ENCODE measurements at regions not wholly inside any gene's neighbourhood (a gene's known extent, or its start where the extent isn't known, plus 50 kb on each side); places are given as distances from the start of the nearest gene placed in this dataset.

DNA sequence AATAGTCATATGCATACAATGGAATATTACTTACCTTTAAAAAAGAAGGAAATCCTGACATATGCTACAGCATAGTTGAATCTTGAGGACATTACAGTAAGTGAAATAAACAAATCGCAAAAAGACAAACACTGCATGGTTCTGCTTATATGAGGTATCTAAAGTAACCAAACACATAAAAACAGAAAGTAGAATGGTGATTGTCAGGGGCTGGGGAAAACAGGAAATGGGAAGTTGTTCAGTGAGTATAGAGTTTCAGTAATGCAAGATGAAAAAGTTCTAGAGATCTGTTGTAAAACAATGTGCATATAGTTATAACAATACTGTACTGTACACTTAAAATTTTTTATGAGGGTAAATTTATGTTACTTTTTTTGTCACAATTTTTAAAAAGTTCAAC is 219.4 kb downstream of the KLF5 start:
- DNase-seq, result no peak

DNA sequence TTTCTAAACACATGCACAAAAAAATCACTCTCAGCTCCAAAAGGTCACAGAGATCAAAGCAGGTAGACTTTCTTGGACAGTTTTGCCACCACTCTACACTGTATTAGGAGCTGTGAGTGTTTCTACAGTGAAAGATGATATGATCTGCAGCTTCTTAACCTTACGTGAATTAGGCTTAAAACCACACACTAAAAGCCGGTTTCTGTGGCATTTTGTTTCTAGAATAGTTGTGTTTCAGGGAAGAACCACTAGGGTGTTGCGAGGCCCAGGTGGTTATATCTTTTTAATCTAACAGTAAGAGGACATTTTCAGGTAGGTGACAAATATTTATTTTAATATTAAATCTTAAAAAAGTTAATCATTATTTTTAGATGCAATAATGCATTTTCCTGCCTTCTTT is 216.4 kb downstream of the KLF5 start:
- DNase-seq, result no peak

DNA sequence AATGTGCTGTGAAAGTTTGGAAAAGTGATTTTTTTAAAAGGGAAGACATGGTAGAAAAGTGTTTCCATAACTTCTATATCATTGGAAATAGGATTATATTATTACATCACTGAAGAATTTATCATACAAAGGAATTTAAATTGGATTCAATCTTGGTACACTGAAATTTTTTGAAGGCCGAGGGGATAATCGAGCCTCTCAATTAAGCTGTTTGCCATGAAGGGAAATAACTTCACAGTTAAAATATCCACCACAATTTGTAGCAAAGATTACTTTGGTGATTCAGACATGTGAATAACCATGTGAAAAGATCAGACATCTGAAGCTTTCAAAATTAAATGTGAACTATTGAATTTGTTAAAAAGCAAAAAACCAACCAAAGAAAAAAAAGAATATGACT is 215.3 kb downstream of the KLF5 start:
- no peak for DNase-seq

DNA sequence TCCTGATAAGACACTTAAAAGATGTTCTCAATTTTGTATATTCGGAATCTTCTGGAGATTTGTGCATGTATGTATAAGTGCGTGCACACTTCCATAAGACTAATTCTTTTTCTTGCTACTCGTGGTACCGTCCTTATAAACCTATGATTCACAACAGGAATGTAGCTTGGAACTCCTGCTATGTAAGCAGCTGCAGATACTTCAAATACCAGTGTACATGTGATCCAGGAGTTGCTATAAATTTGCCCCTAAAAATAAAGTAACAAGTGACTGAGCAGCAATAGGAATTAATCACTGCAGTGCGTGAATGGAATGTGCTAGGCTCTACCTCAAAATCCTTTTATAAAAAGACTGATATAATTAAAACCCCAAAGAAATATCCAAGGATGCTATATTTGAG is 214.9 kb downstream of the KLF5 start:
- DNase-seq, result no peak

DNA sequence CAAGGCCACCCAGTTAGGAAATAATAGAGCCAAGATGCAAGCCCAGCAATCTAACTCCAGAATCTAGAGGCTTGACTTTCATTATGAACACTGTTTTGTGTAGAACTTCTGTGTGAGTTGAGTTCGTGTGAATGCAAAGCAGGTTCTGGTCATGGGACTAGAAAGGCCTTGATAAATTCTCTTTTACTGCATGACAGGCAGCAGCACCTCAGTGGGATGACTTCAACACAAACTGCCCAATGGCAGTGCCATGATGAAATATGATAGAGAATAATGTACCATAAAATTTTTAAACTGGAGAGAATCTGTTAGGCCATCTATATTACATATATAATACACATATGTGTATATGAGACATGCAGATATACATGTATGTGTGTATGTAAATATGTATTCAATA is 214.5 kb downstream of the KLF5 start:
- no peak for DNase-seq

DNA sequence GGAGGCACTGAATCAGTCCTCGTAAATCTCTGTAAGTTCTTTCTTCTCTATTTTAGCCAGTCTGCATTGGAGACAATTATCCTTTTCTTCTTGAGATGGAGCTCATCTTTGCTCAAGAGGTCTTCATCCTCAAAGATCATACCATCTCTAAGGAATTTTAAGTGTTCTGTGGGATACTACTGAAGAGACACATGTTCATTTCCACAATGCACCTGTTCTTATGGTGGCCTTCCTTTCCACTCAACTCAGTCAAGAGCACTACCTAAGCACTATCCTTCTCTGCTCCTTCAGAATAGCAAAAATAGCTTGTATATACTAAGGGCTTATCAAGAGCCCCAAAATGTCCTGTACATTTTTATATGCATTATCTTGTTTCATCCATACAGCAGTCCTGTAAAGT is 214.0 kb downstream of the KLF5 start:
- no peak for DNase-seq

DNA sequence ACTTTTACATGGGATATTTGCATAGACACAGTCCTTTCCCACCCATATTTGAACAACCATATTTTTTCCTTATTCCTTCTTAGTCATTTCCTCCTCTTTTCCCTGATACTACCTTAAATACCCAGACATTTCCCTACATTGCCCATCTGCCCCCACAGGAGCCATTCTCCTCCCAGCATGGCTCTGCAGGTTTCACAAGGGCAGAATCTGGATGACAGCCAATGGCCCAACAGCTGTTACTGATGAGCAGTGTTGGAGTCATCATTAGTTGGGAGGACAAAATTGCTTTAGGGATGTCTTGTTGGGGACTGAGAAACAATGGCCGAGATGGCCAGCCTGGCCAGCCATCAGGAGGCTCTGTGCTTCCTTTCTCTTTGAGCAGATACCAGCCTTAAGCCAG is 209.5 kb downstream of the KLF5 start:
- DNase-seq, result no peak

DNA sequence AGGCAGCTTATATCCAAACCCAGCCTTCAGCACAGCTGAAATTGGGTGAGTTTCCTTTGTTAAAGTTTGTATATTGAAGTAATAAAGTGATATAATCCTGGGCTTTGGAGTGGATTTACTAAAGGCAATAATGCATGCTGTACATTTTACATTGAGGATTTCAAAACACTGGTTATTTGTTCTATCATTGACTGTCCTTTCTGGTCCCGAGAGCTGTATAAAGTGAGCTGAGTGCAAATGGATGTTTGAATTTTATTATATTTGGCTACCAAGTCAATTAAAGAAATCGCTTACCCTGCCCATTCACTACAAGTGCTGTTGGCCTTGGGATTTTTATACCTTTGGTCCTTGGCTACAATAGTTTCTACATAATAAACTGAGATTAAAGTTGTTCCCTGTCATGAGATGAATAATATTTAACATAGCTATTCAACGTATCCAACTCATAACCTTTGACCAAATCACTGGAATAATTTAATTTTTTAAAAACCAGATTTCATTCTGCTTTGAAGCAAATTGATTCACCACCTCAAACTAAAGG is 207.9 kb downstream of the KLF5 start:
- DNase-seq, result no peak

DNA sequence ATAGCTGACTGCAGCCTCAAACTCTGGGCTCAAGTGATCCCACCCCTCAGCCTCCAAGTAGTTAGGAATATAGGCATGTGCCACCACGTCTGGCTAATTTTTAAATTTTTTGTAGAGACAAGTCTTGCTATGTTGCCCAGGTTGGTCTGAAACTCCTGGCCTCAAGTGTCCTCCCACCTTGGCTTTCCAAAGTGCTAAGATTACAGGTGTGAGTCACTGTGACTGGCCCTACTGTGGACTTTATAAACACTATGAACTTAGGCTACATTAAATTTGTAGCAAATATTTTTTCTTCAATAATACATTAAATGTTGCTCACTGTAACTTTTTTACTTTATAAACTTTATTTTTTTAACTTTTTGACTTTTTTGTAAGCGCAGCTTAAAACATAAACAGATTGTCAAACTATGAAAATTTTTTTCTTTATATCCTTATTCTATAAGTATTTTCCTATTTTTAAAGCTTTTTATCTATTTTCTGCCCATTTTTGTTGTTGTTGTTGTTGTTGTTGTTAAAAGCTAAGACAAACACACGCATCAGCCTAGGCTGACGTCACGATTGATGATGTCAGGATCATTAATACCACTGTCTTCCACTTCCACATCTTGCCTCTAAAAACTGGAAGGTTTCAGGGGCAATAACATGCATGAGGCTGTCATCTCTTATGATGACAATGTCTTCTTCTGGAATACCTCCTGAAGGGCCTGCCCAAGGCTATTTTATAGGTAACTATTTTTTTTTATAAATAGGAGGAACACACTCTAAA is 204.2 kb downstream of the KLF5 start:
- no peak for DNase-seq

DNA sequence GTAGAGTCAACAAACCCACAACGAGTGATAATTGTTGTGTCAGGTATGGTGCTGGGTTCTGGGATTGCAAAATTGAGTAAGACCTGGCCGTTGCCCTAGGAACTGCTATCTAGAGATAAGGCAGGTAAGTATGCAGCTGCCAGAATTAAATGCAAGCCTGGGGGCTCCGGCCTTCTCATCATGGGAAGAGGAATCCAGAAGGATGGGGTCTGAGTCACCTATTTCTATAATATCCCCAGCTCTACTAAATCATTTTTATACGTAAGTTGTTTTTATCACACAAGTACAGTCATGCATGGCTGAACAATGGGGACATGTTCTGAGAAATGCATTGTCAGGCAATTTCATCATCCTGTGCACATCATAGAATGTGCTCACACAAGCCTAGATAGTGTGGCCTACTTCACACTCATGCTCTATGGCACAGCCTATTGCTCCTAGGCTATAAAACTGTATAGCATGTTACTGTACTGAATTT is 203.0 kb downstream of the KLF5 start:
- no peak for DNase-seq

DNA sequence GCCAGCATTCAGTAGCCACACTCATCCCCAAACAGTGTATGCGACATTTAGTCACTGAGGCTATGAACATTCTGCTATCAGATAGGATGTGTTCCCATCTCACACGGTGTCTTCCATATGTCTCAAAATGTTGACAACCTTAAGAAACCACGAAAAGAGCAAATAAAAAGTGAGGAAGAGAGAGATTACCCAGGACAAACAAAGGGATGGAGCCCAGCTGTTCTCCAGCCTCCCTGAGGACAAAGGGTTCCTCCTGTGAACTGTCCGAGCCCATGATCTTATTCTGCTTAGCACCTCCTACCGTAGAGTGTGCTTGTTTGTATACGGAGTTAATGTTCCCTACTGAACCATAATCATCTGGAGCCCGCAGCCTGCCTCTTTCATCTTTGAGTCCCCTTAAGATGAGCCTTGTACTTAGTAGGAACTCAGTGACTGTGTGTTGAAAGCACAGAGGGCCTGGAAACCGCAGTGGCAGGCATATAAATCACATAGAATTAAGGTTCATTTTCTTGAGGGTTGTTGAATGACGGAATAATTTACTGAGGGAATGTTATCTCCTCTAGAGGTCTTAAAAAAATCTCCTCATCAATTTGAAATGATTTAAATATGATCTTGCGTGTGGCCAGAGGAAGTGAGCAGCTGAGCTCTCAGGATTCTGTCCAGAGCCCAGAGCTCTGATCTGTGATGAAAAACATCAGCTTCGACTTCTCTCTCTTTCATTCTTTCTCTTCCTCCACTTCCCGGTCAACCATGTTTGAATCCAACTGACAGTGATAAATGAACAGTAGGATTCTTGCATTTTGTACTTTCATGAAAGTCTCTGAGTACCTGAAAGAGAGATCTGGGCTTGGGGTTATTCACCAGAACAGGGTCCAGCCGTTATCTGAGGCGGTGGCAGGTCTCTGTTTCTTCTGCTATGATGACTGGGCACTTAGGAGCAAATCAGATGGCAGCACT is 200.5 kb downstream of the KLF5 start:
- peak; percentile 27 for DNase-seq

DNA sequence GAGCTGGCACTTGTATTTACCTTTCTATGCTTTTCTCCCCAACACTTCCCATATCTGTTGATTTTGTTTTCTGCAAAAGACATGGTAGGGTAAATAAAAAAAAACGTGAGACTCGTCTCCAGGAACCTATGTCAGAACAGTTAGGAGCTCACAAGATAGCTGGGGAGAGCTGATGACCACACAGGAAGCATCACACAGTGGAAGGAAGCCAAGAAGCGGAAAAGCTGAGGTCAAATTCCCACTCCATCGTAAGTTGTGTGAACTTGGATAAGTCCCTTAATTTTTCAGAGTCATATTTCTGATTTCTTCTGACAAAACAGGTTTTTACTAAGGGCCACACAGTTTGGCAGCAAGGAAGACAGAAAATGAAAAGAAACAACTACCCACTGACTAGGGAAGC is 199.6 kb downstream of the KLF5 start:
- DNase-seq, result no peak

DNA sequence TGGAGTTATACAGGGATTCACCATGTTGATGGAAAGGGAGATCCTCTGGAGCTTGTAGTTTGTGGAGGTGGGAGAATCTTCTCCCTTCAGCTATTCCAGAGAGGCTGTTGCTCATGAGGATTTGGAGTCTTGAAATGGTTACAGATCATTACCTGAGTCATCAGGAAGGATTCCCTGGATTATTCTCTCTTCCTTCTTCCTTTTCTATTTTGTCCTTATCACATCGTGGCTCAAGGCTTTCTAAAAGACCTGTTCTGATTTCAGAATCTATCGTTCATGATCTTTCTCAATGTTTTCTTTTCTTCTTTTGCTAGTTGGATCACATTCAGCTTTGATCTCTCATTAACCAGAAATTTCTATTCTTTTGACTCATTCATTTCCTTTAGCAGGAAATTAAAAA is 196.0 kb downstream of the KLF5 start:
- no peak for DNase-seq

DNA sequence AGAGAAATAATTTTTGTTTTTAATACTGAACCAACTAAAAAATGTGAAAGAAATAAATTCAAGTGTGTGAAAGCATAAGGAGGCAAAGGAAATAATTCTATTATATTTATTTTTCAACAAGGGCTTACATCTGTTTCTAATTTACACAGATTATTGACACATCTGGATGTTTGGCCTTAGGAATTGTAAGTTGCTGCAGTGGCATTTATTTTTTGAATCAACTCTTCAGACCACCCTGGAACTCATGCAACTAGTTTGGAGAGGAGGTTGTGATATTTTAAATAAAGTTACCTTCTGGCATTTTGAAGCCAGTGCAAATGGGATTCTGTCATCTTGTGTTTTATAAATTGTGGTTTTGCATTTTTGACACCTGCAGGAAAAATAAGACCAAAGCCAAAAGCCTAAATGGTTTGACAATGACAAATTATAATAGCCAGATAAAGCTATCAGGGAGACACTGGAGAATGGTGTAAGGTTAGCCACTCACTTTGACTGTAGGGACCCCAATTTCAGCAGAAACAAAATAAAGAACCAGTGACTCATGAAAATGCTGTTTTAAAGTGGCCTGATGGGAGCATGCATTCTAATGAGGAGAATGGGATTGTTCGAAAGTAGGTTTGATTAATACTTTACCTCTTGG is 192.9 kb downstream of the KLF5 start:
- DNase-seq, result no peak

DNA sequence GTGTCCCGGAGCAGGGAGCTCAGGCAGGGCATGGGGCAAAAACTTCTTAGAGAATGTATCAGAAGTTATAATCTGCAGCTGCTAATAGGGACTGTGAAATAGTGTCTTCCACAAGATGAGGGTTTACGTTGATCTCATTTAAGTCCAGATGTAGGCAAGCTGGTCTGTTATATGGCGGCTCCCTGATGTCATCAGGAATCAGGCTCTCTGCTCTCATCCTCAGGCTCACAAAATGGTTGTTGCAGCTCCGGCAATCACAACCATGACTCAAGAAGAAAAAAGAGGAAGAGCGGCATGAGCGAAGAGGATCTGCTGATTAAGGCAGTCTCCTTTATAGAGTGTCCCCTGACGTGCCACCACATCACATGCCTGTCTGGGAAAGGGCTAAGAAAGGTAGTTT is 191.3 kb downstream of the KLF5 start:
- no peak for DNase-seq

DNA sequence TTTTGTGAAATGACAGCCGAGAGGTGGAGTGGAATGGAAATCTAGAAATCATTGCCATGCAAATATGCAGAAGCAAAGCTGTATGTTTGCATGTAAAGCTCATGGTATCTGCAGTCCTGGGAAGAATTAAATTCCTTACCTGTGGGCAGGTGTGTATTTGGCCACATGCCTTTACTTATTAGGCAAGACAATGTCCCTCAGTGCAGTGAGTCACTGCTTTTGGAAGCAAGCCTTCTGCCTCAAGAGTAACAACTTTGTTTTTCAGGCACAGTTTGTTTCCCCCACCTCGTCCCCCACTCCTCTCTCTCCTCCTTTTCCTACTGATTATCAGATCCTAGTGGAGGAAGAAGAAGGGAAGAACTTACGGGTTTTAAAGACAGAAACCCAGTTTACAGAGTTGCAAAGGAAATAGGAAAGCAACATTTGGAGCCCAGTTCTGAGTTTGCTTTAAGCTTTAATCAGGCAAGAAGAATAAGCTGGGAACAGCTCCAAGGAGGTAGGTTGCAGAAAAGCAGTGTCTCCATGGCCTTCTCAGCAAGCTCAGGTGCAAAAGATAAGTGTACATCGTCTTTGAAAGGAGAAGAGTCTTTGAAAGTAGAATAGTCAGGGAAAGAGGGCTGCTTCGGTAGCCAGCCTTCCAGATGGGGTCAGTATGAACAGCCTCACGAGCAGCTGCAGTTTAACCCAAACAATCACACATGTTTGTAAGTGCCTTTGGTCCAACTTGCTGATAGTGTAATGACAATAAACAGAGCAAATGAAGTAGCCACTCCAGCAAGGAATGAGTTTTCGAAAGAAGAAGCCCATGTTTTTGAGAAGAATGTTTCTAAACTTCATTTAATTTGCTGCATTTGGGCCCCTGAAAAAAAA is 190.1 kb downstream of the KLF5 start:
- no peak for DNase-seq

DNA sequence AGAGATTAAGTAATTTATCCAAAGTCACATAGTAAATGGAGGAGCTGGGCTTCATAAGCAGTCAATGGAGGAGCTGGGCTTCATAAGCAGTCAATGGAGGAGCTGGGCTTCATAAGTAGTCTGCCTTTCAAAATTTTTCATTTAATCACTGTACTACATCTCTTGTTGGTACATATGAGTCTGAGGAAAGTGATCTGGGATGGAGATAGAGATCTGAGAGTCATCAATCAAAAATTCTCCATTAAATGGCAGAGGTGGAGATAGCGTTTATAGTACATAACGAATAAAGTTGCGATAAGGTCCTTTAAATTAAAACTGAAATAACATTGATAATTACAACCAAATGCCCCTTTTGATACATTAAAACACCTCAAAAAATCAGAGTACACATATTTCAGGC is 189.3 kb downstream of the KLF5 start:
- no peak for DNase-seq

DNA sequence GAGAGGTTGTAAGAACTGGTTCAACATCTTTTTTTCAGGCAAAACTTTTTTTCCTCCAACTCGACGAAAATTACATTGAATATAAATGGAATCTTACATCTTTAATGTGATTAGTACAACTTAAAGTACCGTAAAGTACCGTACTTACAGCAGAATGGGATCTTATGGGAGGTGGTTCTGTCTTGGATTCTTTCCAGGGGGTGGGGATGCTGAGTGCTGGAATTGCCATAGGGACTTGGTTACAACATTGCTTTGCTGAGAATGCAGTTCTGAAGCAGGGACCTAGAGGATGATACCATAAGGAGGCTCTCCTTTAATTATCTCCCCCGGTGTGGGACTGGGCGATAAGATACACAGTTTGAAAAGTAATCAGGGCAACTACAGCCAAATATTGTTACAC is 186.4 kb downstream of the KLF5 start:
- no peak for DNase-seq

DNA sequence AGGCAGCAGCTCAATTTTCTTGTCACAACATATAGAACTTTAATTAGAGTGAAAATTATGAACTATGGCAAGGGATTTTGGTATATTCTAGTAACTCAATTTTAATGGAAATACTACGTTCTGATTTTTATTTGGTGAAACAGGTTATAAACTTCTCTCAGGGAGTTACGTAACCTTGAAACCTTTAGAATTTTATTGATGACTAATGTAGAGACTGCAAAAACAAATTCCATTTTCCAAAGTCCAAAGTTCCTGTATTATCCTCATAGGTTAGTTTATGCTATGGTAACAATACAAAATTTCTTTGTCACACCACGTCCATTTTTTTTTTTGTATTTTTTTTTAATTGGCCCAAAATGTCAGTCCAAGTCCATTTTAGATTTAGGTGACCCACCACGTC is 185.7 kb downstream of the KLF5 start:
- no peak for DNase-seq

DNA sequence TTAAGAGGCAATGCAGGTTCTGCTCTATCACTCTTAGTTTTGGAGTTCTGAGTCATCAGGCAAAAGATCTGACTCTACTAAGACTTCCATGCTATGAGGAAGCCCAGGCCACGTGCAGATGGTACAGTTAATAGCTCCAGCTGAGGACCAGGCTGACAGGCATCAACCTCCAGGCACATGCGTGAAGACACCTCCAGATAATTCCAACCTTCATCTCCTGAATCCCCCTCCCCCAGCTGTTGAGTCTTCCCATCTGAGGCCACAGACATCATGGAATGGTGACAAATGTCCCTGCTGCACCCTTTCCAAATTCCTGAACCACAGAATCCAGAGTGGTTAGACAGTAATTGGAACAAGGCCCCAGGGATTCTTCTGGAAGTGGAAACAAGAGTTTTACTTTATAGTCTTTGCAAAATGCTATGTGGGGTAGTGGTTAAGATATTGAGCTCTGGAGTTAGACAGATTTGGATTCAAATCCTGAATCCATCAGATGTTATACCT is 183.8 kb downstream of the KLF5 start:
- DNase-seq, result no peak

DNA sequence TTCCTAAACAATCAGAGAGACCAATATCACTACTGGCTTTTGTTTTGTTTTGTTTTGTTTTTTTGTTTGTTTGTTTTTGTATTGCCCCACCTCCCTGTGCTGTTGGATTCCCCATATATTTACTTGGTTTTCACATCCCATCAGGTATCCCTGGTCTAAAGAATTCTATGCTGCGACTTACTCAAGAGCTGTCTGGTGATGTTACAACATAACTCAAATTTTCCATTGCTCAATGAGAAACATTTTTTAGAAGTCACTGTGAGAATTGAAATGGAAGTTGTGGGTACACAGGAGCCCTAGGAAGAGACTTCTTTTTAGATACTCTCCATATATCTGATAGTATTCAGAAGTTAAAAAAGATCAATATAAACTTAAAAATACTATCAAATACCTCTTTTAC is 181.4 kb downstream of the KLF5 start:
- no peak for DNase-seq

DNA sequence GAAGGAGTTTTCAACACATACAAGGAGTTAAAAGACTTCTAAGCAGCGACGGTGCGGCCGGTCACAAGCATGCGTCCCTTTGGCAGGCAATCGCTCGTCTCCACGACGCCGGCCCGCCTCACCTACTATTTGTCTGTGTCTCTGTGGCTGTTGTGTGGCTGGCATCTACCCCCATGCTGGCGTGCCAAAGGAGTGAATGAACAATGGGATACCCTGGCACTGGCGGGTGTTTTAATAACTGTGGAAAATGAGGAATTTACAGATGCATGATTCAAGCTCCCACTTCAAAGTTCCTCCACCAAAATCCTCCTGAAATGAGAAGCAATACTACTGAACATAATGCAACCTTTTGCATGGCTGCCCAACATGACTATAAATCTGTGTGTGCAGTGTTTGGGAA is 176.6 kb downstream of the KLF5 start:
- DNase-seq, result no peak

Data from right kidney (tissue), 1 donor.